GM19455 (cell line): ENCODE measurements at regions not wholly inside any gene's neighbourhood (a gene's known extent, or its start where the extent isn't known, plus 50 kb on each side); places are given as distances from the start of the nearest gene placed in this dataset.
"Not testable (repeated sequence)": the region's sequence is repeated elsewhere in the genome, so short reads cannot be mapped to it uniquely, and the experiment has no call there.

ENCODE experiments used
- ATAC-seq: cut with Tn5 transposase; IDR thresholded peaks from one replicate; pipeline ENCODE4 v1.9.1; 2021; ENCODE audit not compliant: unreplicated experiment

- no peak for ATAC-seq
Observed at GRCh38 chr6:121857551-121857950, 422.1 kb downstream of the GJA1 start.

- ATAC-seq: no peak
Observed at GRCh38 chr6:121858310-121858709, 422.9 kb downstream of the GJA1 start.

- ATAC-seq: no peak
Observed at GRCh38 chr6:121858986-121859385, 423.5 kb downstream of the GJA1 start.

- no peak for ATAC-seq
Observed at GRCh38 chr6:121865811-121866210, 430.4 kb downstream of the GJA1 start.

GRCh38 chr6:121867095-121867494 lies 431.6 kb downstream of the GJA1 start:
- no peak for ATAC-seq

- no peak for ATAC-seq
Observed at GRCh38 chr6:121868206-121868605, 432.8 kb downstream of the GJA1 start.

- ATAC-seq: no peak
Observed at GRCh38 chr6:121873595-121873994, 438.1 kb downstream of the GJA1 start.

GRCh38 chr6:121876721-121877120 lies 441.3 kb downstream of the GJA1 start:
- ATAC-seq: no peak

GRCh38 chr6:121879149-121879548 lies 443.7 kb downstream of the GJA1 start:
- no peak for ATAC-seq

- no peak for ATAC-seq
Observed at GRCh38 chr6:121880831-121881230, 445.4 kb downstream of the GJA1 start.

GRCh38 chr6:121881974-121882667 lies 446.7 kb downstream of the GJA1 start:
- no peak for ATAC-seq

GRCh38 chr6:121884091-121884490 lies 448.6 kb downstream of the GJA1 start:
- ATAC-seq: no peak

GRCh38 chr6:121884620-121885019 lies 449.2 kb downstream of the GJA1 start:
- no peak for ATAC-seq

GRCh38 chr6:121885399-121886152 lies 450.1 kb downstream of the GJA1 start:
- ATAC-seq: no peak

GRCh38 chr6:121886223-121886830 lies 450.9 kb downstream of the GJA1 start:
- no peak for ATAC-seq

- ATAC-seq: no peak
Observed at GRCh38 chr6:121887724-121888123, 452.3 kb downstream of the GJA1 start.

GRCh38 chr6:121890307-121890910 lies 455.0 kb downstream of the GJA1 start:
- no peak for ATAC-seq

- ATAC-seq: not testable (repeated sequence)
Observed at GRCh38 chr6:121895731-121896130, 460.3 kb downstream of the GJA1 start.

GRCh38 chr6:121896363-121896762 lies 460.9 kb downstream of the GJA1 start:
- ATAC-seq: no peak

- no peak for ATAC-seq
Observed at GRCh38 chr6:121896771-121897170, 461.3 kb downstream of the GJA1 start.

- ATAC-seq: no peak
Observed at GRCh38 chr6:121897337-121897760, 461.9 kb downstream of the GJA1 start.

- no peak for ATAC-seq
Observed at GRCh38 chr6:121901432-121901831, 466.0 kb downstream of the GJA1 start.
